NAMALWA (cell line): ENCODE measurements at regions not wholly inside any gene's neighbourhood (a gene's known extent, or its start where the extent isn't known, plus 50 kb on each side); places are given as distances from the start of the nearest gene placed in this dataset.

Experiments
- DNase-seq: peaks from one replicate; pipeline ENCODE4 v3.0.0-alpha.2; 2015; ENCODE audit warnings: low spot score

GRCh38 chr2:82317012-82317411 lies 2012.5 kb upstream of the LRRTM1 start:
- no peak for DNase-seq

GRCh38 chr2:82316586-82316985 lies 2012.0 kb upstream of the LRRTM1 start:
- DNase-seq, result no peak

- no peak for DNase-seq
Measured at GRCh38 chr2:82314836-82315472, 2010.4 kb upstream of the LRRTM1 start.

GRCh38 chr2:82307511-82307910 lies 2003.0 kb upstream of the LRRTM1 start:
- no peak for DNase-seq

GRCh38 chr2:82301506-82301905 lies 1997.0 kb upstream of the LRRTM1 start:
- no peak for DNase-seq

- DNase-seq, result no peak
Measured at GRCh38 chr2:82289446-82289845, 1984.9 kb upstream of the LRRTM1 start.

GRCh38 chr2:82283075-82283474 lies 1978.5 kb upstream of the LRRTM1 start:
- DNase-seq, result no peak

GRCh38 chr2:82282111-82282882 lies 1977.7 kb upstream of the LRRTM1 start:
- DNase-seq, result peak; percentile 7

- DNase-seq, result no peak
Measured at GRCh38 chr2:82279367-82279766, 1974.8 kb upstream of the LRRTM1 start.

- DNase-seq, result no peak
Measured at GRCh38 chr2:82278416-82278815, 1973.9 kb upstream of the LRRTM1 start.

- DNase-seq, result no peak
Measured at GRCh38 chr2:82275599-82275998, 1971.0 kb upstream of the LRRTM1 start.

- DNase-seq, result no peak
Measured at GRCh38 chr2:82268446-82268845, 1963.9 kb upstream of the LRRTM1 start.

GRCh38 chr2:82260521-82260920 lies 1956.0 kb upstream of the LRRTM1 start:
- DNase-seq, result no peak

GRCh38 chr2:82259551-82259950 lies 1955.0 kb upstream of the LRRTM1 start:
- no peak for DNase-seq

- no peak for DNase-seq
Measured at GRCh38 chr2:82257796-82258555, 1953.4 kb upstream of the LRRTM1 start.

- no peak for DNase-seq
Measured at GRCh38 chr2:82256983-82257632, 1952.6 kb upstream of the LRRTM1 start.

- no peak for DNase-seq
Measured at GRCh38 chr2:82256288-82256687, 1951.7 kb upstream of the LRRTM1 start.

- no peak for DNase-seq
Measured at GRCh38 chr2:82254728-82255127, 1950.2 kb upstream of the LRRTM1 start.

GRCh38 chr2:82246220-82246775 lies 1941.7 kb upstream of the LRRTM1 start:
- no peak for DNase-seq

- no peak for DNase-seq
Measured at GRCh38 chr2:82239176-82239575, 1934.6 kb upstream of the LRRTM1 start.

GRCh38 chr2:82237994-82238662 lies 1933.6 kb upstream of the LRRTM1 start:
- no peak for DNase-seq
